ENCODE measurements at regions not wholly inside any gene's neighbourhood (a gene's known extent, or its start where the extent isn't known, plus 50 kb on each side); places are given as distances from the start of the nearest gene placed in this dataset.

- DNase-seq (ENCODE audit: low read depth): peak; percentile 82
Measured at GRCh38 chr6:4008324-4009047, 70.5 kb downstream of the FAM217A start.

GRCh38 chr6:4009486-4009885 lies 69.5 kb downstream of the FAM217A start:
- no peak for DNase-seq (ENCODE audit: low read depth)

GRCh38 chr6:4010048-4010447 lies 68.9 kb downstream of the FAM217A start:
- DNase-seq (ENCODE audit: low read depth): no peak

- no peak for DNase-seq (ENCODE audit: low read depth)
Measured at GRCh38 chr6:4010689-4011090, 68.2 kb downstream of the FAM217A start.

GRCh38 chr6:4012826-4013225 lies 66.1 kb downstream of the FAM217A start:
- DNase-seq (ENCODE audit: low read depth): no peak

GRCh38 chr6:4017058-4017739 lies 61.7 kb downstream of the FAM217A start:
- no peak for DNase-seq (ENCODE audit: low read depth)

GRCh38 chr6:4017834-4018170 lies 61.1 kb downstream of the FAM217A start:
- DNase-seq (ENCODE audit: low read depth): peak; percentile 25

GRCh38 chr6:4018171-4018923 lies 60.6 kb downstream of the FAM217A start:
- DNase-seq (ENCODE audit: low read depth): peak; percentile 93
